Peyer's patch (tissue), 4 donors: ENCODE measurements at regions not wholly inside any gene's neighbourhood (a gene's known extent, or its start where the extent isn't known, plus 50 kb on each side); places are given as distances from the start of the nearest gene placed in this dataset.

Experiments used
- POLR2A ChIP-seq, 2 donors: fragments of 450-650 bp; IDR thresholded peaks; one replicate each; pipeline ENCODE4 v1.5.1; 2017; ENCODE audit warnings: antibody characterized with exemption in 2 of 2, mild to moderate bottlenecking in 2 of 2, moderate library complexity in 2 of 2
- TF ChIP-seq, protein P1 (sequence below), 6 experiments: fragments of 450-650 bp in 4 of 6; fragments of 200-600 bp in 2 of 6; sonication (generic) in 1 of 6; IDR thresholded peaks; one replicate each; pipeline ENCODE4 v1.5.1; 2017 to 2019; ENCODE audit warnings: antibody characterized with exemption in 6 of 6, mild to moderate bottlenecking in 3 of 6, moderate library complexity in 1 of 6

DNA sequence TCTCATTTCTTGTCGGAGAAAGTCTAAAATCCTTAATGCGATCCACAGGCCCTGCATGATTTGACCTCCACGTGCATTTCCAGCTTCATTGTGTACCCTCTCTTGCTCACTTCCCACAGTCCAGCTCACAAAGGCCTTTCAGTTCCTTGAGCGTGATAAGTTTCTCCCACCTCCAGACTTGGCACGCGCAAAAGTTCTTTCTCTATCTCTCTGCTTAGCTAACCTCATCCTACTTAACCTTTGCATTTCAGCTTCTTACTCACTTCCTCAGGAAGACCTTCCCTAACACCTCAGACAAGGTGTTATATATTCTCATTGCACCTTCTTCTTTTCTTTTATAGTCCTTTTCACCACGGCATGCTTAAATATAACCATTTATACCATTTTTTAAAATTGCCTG lies 124.8 kb upstream of the XPO1 start:
- no peak for TF ChIP-seq POLR2A (IDR thresholded peaks at IDR 0.05)
- TF ChIP-seq, protein P1, sequence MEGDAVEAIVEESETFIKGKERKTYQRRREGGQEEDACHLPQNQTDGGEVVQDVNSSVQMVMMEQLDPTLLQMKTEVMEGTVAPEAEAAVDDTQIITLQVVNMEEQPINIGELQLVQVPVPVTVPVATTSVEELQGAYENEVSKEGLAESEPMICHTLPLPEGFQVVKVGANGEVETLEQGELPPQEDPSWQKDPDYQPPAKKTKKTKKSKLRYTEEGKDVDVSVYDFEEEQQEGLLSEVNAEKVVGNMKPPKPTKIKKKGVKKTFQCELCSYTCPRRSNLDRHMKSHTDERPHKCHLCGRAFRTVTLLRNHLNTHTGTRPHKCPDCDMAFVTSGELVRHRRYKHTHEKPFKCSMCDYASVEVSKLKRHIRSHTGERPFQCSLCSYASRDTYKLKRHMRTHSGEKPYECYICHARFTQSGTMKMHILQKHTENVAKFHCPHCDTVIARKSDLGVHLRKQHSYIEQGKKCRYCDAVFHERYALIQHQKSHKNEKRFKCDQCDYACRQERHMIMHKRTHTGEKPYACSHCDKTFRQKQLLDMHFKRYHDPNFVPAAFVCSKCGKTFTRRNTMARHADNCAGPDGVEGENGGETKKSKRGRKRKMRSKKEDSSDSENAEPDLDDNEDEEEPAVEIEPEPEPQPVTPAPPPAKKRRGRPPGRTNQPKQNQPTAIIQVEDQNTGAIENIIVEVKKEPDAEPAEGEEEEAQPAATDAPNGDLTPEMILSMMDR (IDR thresholded peaks at IDR 0.05), result no peak
